IMR-90 (cell line): ENCODE measurements at regions not wholly inside any gene's neighbourhood (a gene's known extent, or its start where the extent isn't known, plus 50 kb on each side); places are given as distances from the start of the nearest gene placed in this dataset.

Experiments used
- ATAC-seq: fragments of 200-7000 bp; cut with Tn5 transposase; 2 replicates; pipeline ENCODE4 v1.9.1; 2020; ENCODE audit warnings: low read depth, mild to moderate bottlenecking, moderate library complexity
- BruUV-seq: library from RNA; stranded (reverse); fragments of 400-500 nt; replicated peaks from 2 replicates; lab custom pipeline; 2021; lab: Mats Ljungman, UMichigan
- CTCF ChIA-PET: fragments of 300-600 bp; formaldehyde crosslinking; extraction: SDS; loops from one replicate; lab custom pipeline; 2021; ENCODE audit warnings: antibody characterized with exemption; lab: Yijun Ruan, JAX
- POLR2A ChIA-PET: fragments of 300-600 bp; sonication (Branson Sonifier 250); formaldehyde crosslinking; loops from one replicate; lab custom pipeline; 2022; ENCODE audit warnings: antibody characterized with exemption; ENCODE audit not compliant: unreplicated experiment; lab: Charles Lee
- DNase-seq: peaks from one replicate; pipeline ENCODE4 v3.0.0; 2013
- H2AFZ ChIP-seq: replicated peaks from 2 replicates; pipeline ENCODE3; 2013; ENCODE audit warnings: low read length, mild to moderate bottlenecking; ENCODE audit not compliant: poor library complexity
- H2AK5ac ChIP-seq: 2 replicates; pipeline ENCODE4 v1.6.1; 2013; ENCODE audit warnings: low read depth, low read length, inconsistent platforms
- H2AK9ac ChIP-seq: replicated peaks from 2 replicates; pipeline ENCODE3; 2013; ENCODE audit warnings: mild to moderate bottlenecking, low read depth, low read length, moderate library complexity; ENCODE audit not compliant: poor library complexity
- H2BK120ac ChIP-seq: 2 replicates; pipeline ENCODE4 v1.6.1; 2013; ENCODE audit warnings: low read depth, low read length, inconsistent platforms
- H2BK15ac ChIP-seq: 3 replicates; pipeline ENCODE4 v1.6.1; 2013; ENCODE audit warnings: low read depth, low read length, inconsistent platforms
- H2BK20ac ChIP-seq: 2 replicates; pipeline ENCODE4 v1.6.1; 2013; ENCODE audit warnings: low read depth, mild to moderate bottlenecking, inconsistent platforms, low read length, moderate library complexity
- H2BK5ac ChIP-seq: 2 replicates; pipeline ENCODE4 v1.6.1; 2013; ENCODE audit warnings: mild to moderate bottlenecking, low read depth, low read length, inconsistent platforms; ENCODE audit not compliant: poor library complexity, severe bottlenecking
- H3K14ac ChIP-seq: replicated peaks from 2 replicates; pipeline ENCODE4 v1.6.1; 2013; ENCODE audit warnings: low read depth, low read length, inconsistent platforms
- H3K18ac ChIP-seq: 2 replicates; pipeline ENCODE4 v1.6.1; 2013; ENCODE audit warnings: low read depth, low read length, control low read depth
- H3K23ac ChIP-seq: 2 replicates; pipeline ENCODE4 v1.6.1; 2013; ENCODE audit warnings: low read depth, low read length, inconsistent platforms
- H3K27ac ChIP-seq: 2 replicates; pipeline ENCODE4 v1.5.1; 2013; ENCODE audit warnings: mild to moderate bottlenecking, control low read depth, low read length; ENCODE audit not compliant: insufficient read depth
- H3K27me3 ChIP-seq: 2 replicates; pipeline ENCODE4 v1.6.1; 2013; ENCODE audit warnings: low read length; ENCODE audit not compliant: control insufficient read depth, insufficient read depth
- H3K36me3 ChIP-seq: 2 replicates; pipeline ENCODE4 v1.6.1; 2013; ENCODE audit warnings: low read length, mixed read lengths; ENCODE audit not compliant: control insufficient read depth, insufficient read depth
- H3K4ac ChIP-seq: 2 replicates; pipeline ENCODE4 v1.6.1; 2013; ENCODE audit warnings: low read depth, low read length, inconsistent platforms
- H3K4me1 ChIP-seq: 2 replicates; pipeline ENCODE4 v1.6.1; 2013; ENCODE audit warnings: low read length, mixed read lengths; ENCODE audit not compliant: control insufficient read depth, insufficient read depth
- H3K4me2 ChIP-seq: 2 replicates; pipeline ENCODE4 v1.6.1; 2013; ENCODE audit warnings: low read depth, mild to moderate bottlenecking, control low read depth, low read length, moderate library complexity
- H3K4me3 ChIP-seq: 2 replicates; pipeline ENCODE4 v1.5.1; 2013; ENCODE audit warnings: low read depth, mild to moderate bottlenecking, control low read depth, low read length, moderate library complexity; ENCODE audit not compliant: insufficient read depth
- H3K56ac ChIP-seq: 2 replicates; pipeline ENCODE4 v1.6.1; 2013; ENCODE audit warnings: low read length, inconsistent platforms; ENCODE audit not compliant: insufficient read depth; ENCODE audit errors: extremely low read depth
- H3K79me1 ChIP-seq, 2 experiments: 2 replicates each; pipeline ENCODE4 v1.6.1; 2013; ENCODE audit warnings: low read length in 2 of 2, inconsistent platforms in 1 of 2, low read depth in 1 of 2
- H3K9ac ChIP-seq: 2 replicates; pipeline ENCODE4 v1.6.1; 2013; ENCODE audit warnings: low read depth, low read length, control low read depth
- H3K9me1 ChIP-seq: 2 replicates; pipeline ENCODE4 v1.6.1; 2013; ENCODE audit warnings: low read length, inconsistent platforms; ENCODE audit not compliant: insufficient read depth
- H3K9me3 ChIP-seq: 2 replicates; pipeline ENCODE4 v1.6.1; 2013; ENCODE audit warnings: low read length; ENCODE audit not compliant: control insufficient read depth, insufficient read depth
- H4K20me1 ChIP-seq: 2 replicates; pipeline ENCODE4 v1.6.1; 2013; ENCODE audit warnings: low read length, inconsistent platforms; ENCODE audit not compliant: insufficient read depth
- H4K5ac ChIP-seq: 2 replicates; pipeline ENCODE4 v1.6.1; 2013; ENCODE audit warnings: mild to moderate bottlenecking, low read depth, low read length, control low read depth
- H4K8ac ChIP-seq, 2 experiments: 2 replicates each; pipeline ENCODE4 v1.6.1; 2013; ENCODE audit warnings: low read depth in 2 of 2, low read length in 2 of 2, control low read depth in 1 of 2, inconsistent platforms in 1 of 2
- H4K91ac ChIP-seq: 2 replicates; pipeline ENCODE4 v1.6.1; 2013; ENCODE audit warnings: low read depth, low read length, inconsistent platforms; ENCODE audit not compliant: insufficient read depth
- CEBPB ChIP-seq: IDR thresholded peaks from 2 replicates; pipeline ENCODE4 v1.6.1; 2012; ENCODE audit warnings: low read depth, low read length, improper control_type of control experiment
- CTCF ChIP-seq: conservative IDR thresholded peaks from 2 replicates; pipeline ENCODE4 v1.5.1; 2012; ENCODE audit warnings: mild to moderate bottlenecking, low read depth, low read length, improper control_type of control experiment
- FOS ChIP-seq: fragments of 150-350 bp; IDR thresholded peaks from 2 replicates; pipeline ENCODE4 v1.6.1; 2016; ENCODE audit warnings: low read depth, low read length
- MAFK ChIP-seq: IDR thresholded peaks from 2 replicates; pipeline ENCODE4 v1.6.1; 2012; ENCODE audit warnings: low read depth, low read length, improper control_type of control experiment
- MAZ ChIP-seq: IDR thresholded peaks from 2 replicates; pipeline ENCODE4 v1.6.1; 2012; ENCODE audit warnings: low read depth, mild to moderate bottlenecking, low read length, improper control_type of control experiment, moderate library complexity, borderline replicate concordance
- NFE2L2 ChIP-seq: fragments of 150-350 bp; IDR thresholded peaks from 2 replicates; pipeline ENCODE4 v1.6.1; 2016; ENCODE audit warnings: low read depth, mild to moderate bottlenecking, low read length
- POLR2A ChIP-seq: IDR thresholded peaks from 2 replicates; pipeline ENCODE4 v1.6.1; 2012; ENCODE audit warnings: mild to moderate bottlenecking, low read depth, low read length
- RFX5 ChIP-seq: IDR thresholded peaks from 2 replicates; pipeline ENCODE4 v1.8.0; 2012; ENCODE audit warnings: low read depth, mild to moderate bottlenecking, low read length, moderate library complexity
- WGBS, 2 experiments: methylation state at CpG; one replicate each; pipeline versions ENCODE4 v1.1.5 to v1.1.7; 2013; ENCODE audit warnings: missing lambda C conversion rate in 2 of 2; ENCODE audit not compliant: insufficient read length in 1 of 2; ENCODE audit errors: extremely low coverage in 2 of 2; 5-methylcytosine and 5-hydroxymethylcytosine counted together
- dilution Hi-C: fragments of 300-500 bp; cut with HindIII; formaldehyde crosslinking; loops from one replicate; pipeline ENCODE4 v1.14.3; 2018; ENCODE audit warnings: low sequenced_read_pairs; ENCODE audit not compliant: unreplicated experiment
- in situ Hi-C: fragments of 300-500 bp; cut with MboI; formaldehyde crosslinking; loops from 3 replicates; pipeline ENCODE4 v1.14.3; 2019; ENCODE audit warnings: low sequenced_read_pairs, inconsistent platforms, mixed read lengths
- intact Hi-C: fragments of 100-400 bp; cut with micrococcal nuclease; formaldehyde crosslinking; loops from 2 replicates; pipeline ENCODE4 v1.10.0; 2022

- Histone ChIP-seq H4K91ac (no peak overlapping the region), H3K27ac (no peak overlapping the region), H3K9me3 (peaks cover 3% of the 10 kb centered on the region; the same call in 1 of the 2 replicates), H3K4me1 (no peaks in the 10 kb centered on the region), H3K9me1 (no peaks in the 10 kb centered on the region), H3K27me3 (no peaks in the 10 kb centered on the region), H2BK120ac (no peak overlapping the region), H2AK9ac (no peak overlapping the region), H3K4me3 (no peak overlapping the region), H4K8ac (no peak overlapping the region), H3K4ac (no peak overlapping the region), H4K20me1 (no peaks in the 10 kb centered on the region), H2BK15ac (no peak overlapping the region), H3K18ac (no peak overlapping the region), H2BK5ac (no peak overlapping the region), H3K9ac (no peak overlapping the region), H2AK5ac (no peak overlapping the region), H3K56ac (no peak overlapping the region), H3K23ac (no peak overlapping the region), H3K4me2 (no peak overlapping the region), H3K79me1 (no peaks in the 10 kb centered on the region), H3K36me3 (no peaks in the 10 kb centered on the region), H2BK20ac (no peak overlapping the region), H2AFZ (no peak overlapping the region), H3K14ac (no peak overlapping the region), H4K5ac (no peak overlapping the region)
- dilution Hi-C loops (no loop called here), intact Hi-C loops (no loop called here), in situ Hi-C loops (no loop called here)
- POLR2A ChIA-PET, result no interaction called here
- CTCF ChIA-PET, result no interaction called here
- ATAC-seq (no peak), DNase-seq (no peak)
- TF ChIP-seq MAZ, result no peak
- no peak for TF ChIP-seq CTCF
- no peak for TF ChIP-seq MAFK
- TF ChIP-seq POLR2A, result no peak
- no peak for TF ChIP-seq NFE2L2
- no peak for TF ChIP-seq RFX5
- TF ChIP-seq FOS, result no peak
- TF ChIP-seq CEBPB, result no peak
- BruUV-seq, result no TSS peak
- no CpG with 5 or more reads among the region's 4 CpGs for WGBS, 2 experiments
These were observed 1501.7 kb downstream of the RAPGEF2 start for GRCh38 chr4:160604541-160604940.
